ENCODE measurements at regions not wholly inside any gene's neighbourhood (a gene's known extent, or its start where the extent isn't known, plus 50 kb on each side); places are given as distances from the start of the nearest gene placed in this dataset.

DNA sequence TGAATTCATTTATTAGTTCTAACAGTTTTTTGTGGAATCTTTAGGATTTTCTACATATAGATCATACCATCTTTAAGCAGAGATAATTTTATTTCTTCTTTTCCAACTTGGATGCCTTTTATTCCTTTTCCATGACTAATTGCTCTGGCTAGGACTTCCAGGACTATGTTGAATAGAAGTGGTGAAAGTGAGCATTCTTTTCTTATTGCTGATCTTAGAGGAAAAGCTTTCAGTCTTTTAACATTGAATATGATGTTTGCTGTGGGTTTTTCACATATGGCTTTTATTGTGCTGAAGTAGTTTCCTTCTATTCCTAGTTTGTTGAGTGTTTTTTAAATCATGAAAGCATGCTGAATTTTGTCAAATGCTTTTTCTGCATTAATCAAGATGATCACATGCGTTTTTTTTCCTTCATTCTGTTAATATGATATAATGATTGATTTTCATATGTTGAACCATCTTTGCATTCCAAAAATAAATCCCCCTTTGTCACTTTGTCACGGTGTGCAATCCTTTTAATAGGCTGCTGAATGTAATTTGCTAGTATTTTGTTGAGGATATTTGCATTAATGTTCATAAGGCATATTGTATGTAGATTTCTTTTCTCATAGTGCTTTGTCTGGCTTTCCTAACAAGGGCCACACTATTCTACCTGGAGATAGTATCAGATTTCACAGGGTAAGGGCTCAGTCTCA lies 92.9 kb downstream of the ZNF467 start:
- TF ChIP-seq, protein P1, sequence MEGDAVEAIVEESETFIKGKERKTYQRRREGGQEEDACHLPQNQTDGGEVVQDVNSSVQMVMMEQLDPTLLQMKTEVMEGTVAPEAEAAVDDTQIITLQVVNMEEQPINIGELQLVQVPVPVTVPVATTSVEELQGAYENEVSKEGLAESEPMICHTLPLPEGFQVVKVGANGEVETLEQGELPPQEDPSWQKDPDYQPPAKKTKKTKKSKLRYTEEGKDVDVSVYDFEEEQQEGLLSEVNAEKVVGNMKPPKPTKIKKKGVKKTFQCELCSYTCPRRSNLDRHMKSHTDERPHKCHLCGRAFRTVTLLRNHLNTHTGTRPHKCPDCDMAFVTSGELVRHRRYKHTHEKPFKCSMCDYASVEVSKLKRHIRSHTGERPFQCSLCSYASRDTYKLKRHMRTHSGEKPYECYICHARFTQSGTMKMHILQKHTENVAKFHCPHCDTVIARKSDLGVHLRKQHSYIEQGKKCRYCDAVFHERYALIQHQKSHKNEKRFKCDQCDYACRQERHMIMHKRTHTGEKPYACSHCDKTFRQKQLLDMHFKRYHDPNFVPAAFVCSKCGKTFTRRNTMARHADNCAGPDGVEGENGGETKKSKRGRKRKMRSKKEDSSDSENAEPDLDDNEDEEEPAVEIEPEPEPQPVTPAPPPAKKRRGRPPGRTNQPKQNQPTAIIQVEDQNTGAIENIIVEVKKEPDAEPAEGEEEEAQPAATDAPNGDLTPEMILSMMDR (IDR thresholded peaks at IDR 0.05; ENCODE audit: insufficient read depth, low read length): no peak
- TF ChIP-seq GABPA (IDR thresholded peaks at IDR 0.05; ENCODE audit: low read depth) (no peak), POLR2AphosphoS5 (IDR thresholded peaks at IDR 0.05; ENCODE audit: low read depth) (no peak)
- TF ChIP-seq, protein P2, sequence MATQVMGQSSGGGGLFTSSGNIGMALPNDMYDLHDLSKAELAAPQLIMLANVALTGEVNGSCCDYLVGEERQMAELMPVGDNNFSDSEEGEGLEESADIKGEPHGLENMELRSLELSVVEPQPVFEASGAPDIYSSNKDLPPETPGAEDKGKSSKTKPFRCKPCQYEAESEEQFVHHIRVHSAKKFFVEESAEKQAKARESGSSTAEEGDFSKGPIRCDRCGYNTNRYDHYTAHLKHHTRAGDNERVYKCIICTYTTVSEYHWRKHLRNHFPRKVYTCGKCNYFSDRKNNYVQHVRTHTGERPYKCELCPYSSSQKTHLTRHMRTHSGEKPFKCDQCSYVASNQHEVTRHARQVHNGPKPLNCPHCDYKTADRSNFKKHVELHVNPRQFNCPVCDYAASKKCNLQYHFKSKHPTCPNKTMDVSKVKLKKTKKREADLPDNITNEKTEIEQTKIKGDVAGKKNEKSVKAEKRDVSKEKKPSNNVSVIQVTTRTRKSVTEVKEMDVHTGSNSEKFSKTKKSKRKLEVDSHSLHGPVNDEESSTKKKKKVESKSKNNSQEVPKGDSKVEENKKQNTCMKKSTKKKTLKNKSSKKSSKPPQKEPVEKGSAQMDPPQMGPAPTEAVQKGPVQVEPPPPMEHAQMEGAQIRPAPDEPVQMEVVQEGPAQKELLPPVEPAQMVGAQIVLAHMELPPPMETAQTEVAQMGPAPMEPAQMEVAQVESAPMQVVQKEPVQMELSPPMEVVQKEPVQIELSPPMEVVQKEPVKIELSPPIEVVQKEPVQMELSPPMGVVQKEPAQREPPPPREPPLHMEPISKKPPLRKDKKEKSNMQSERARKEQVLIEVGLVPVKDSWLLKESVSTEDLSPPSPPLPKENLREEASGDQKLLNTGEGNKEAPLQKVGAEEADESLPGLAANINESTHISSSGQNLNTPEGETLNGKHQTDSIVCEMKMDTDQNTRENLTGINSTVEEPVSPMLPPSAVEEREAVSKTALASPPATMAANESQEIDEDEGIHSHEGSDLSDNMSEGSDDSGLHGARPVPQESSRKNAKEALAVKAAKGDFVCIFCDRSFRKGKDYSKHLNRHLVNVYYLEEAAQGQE (IDR thresholded peaks at IDR 0.05; ENCODE audit: insufficient replicate concordance, low read depth): no peak
